Panc1 (cell line): ENCODE measurements at regions not wholly inside any gene's neighbourhood (a gene's known extent, or its start where the extent isn't known, plus 50 kb on each side); places are given as distances from the start of the nearest gene placed in this dataset.

Experiments
- ATAC-seq: fragments of 200-7000 bp; cut with Tn5 transposase; 2 replicates; pipeline ENCODE4 v1.9.1; 2020; ENCODE audit warnings: mild to moderate bottlenecking, moderate library complexity
- BruUV-seq: library from RNA; stranded (reverse); fragments of 400-500 nt; replicated peaks from 2 replicates; lab custom pipeline; 2021; lab: Mats Ljungman, UMichigan
- CTCF ChIA-PET: fragments of 300-600 bp; sonication (Branson Sonifier 250); formaldehyde crosslinking; loops from one replicate; lab custom pipeline; 2022; ENCODE audit warnings: antibody characterized with exemption; lab: Charles Lee
- POLR2A ChIA-PET: fragments of 300-600 bp; sonication (Branson Sonifier 250); formaldehyde crosslinking; loops from one replicate; lab custom pipeline; 2022; ENCODE audit warnings: antibody characterized with exemption; lab: Charles Lee
- DNase-seq: peaks from one replicate; pipeline ENCODE4 v3.0.0-alpha.2; 2010; ENCODE audit warnings: low read depth, low spot score
- H3K27ac ChIP-seq: 2 replicates; pipeline ENCODE4 v1.5.1; 2011; ENCODE audit warnings: mild to moderate bottlenecking, low read length, inconsistent platforms
- H3K27me3 ChIP-seq: fragments of 200-500 bp; sonication (Bioruptor generic); 2 replicates; pipeline ENCODE4 v1.6.0; 2014; ENCODE audit warnings: low read length, inconsistent platforms; ENCODE audit not compliant: control insufficient read depth, insufficient read depth
- H3K36me3 ChIP-seq: fragments of 200-500 bp; sonication (Bioruptor generic); 2 replicates; pipeline ENCODE4 v1.5.1; 2014; ENCODE audit warnings: inconsistent platforms, mild to moderate bottlenecking, low read length, moderate library complexity; ENCODE audit not compliant: control insufficient read depth, insufficient read depth
- H3K4me1 ChIP-seq: 2 replicates; pipeline ENCODE4 v1.5.1; 2011; ENCODE audit warnings: inconsistent platforms, mild to moderate bottlenecking, low read length, moderate library complexity; ENCODE audit not compliant: control insufficient read depth, insufficient read depth
- H3K4me3 ChIP-seq, 2 experiments: 2 replicates each; pipeline ENCODE4 v1.5.1; 2011 to 2012; ENCODE audit warnings: low read depth in 2 of 2, low read length in 2 of 2, mild to moderate bottlenecking in 2 of 2, inconsistent platforms in 1 of 2, moderate library complexity in 1 of 2
- H3K9me3 ChIP-seq: fragments of 200-500 bp; sonication (Bioruptor generic); 2 replicates; pipeline ENCODE4 v1.5.1; 2014; ENCODE audit warnings: low read depth, mild to moderate bottlenecking, inconsistent platforms, low read length, moderate library complexity; ENCODE audit not compliant: control insufficient read depth, insufficient read depth
- CTCF ChIP-seq: fragments of 450-650 bp; IDR thresholded peaks from 2 replicates; pipeline ENCODE4 v1.5.1; 2017; ENCODE audit warnings: mild to moderate bottlenecking
- POLR2AphosphoS5 ChIP-seq: IDR thresholded peaks from 2 replicates; pipeline ENCODE4 v1.6.1; 2012; ENCODE audit warnings: mild to moderate bottlenecking, low read depth, low read length, moderate library complexity
- REST ChIP-seq, 2 experiments: IDR thresholded peaks; 2 replicates each; pipeline ENCODE4 v1.6.1; 2011 to 2012; ENCODE audit warnings: low read depth in 2 of 2, control low read depth in 1 of 2, low read length in 1 of 2, mild to moderate bottlenecking in 1 of 2, moderate library complexity in 1 of 2; ENCODE audit not compliant: insufficient read depth in 1 of 2
- SIN3A ChIP-seq: IDR thresholded peaks from 2 replicates; pipeline ENCODE4 v1.6.1; 2012; ENCODE audit warnings: low read depth, mild to moderate bottlenecking, low read length, moderate library complexity, borderline replicate concordance; ENCODE audit not compliant: insufficient read depth
- TCF7L2 ChIP-seq: IDR thresholded peaks from 2 replicates; pipeline ENCODE4 v1.6.1; 2011; ENCODE audit warnings: mild to moderate bottlenecking, low read depth, low read length, inconsistent platforms
- in situ Hi-C: cut with HindIII; loops from 2 replicates; pipeline ENCODE4 v1.10.0; 2016; ENCODE audit warnings: low sequenced_read_pairs, low pct_unique_long_range_greater_than_20kb
- intact Hi-C: fragments of 100-400 bp; cut with micrococcal nuclease; formaldehyde crosslinking; loops from one replicate; pipeline ENCODE4 v1.10.0; 2022; ENCODE audit not compliant: unreplicated experiment

- no peaks in the 10 kb centered on the region for H3K27me3 ChIP-seq
- H3K4me3 ChIP-seq: no peak overlapping the region
- CTCF ChIA-PET: no interaction called here
- POLR2A ChIA-PET: no interaction called here
- no peak for ATAC-seq
- intact Hi-C loops: no loop called here
- BruUV-seq: no TSS peak
- H3K27ac ChIP-seq: no peak overlapping the region
- H3K36me3 ChIP-seq: no peaks in the 10 kb centered on the region
- H3K4me1 ChIP-seq: no peaks in the 10 kb centered on the region
- H3K9me3 ChIP-seq: no peaks in the 10 kb centered on the region
- in situ Hi-C loops: no loop called here
- TF ChIP-seq REST (IDR thresholded peaks at IDR 0.05; ENCODE audit: insufficient read depth in 1 of 2, low read depth in 2 of 2, low read length in 1 of 2): no peak
- TF ChIP-seq TCF7L2: no peak
- TF ChIP-seq CTCF: no peak
- TF ChIP-seq SIN3A: no peak
- no peak for TF ChIP-seq POLR2AphosphoS5
- no peak for DNase-seq
Observed at GRCh38 chr18:44609181-44609941, 71.3 kb upstream of the SETBP1 start.

GRCh38 chr18:44620812-44621211, 59.9 kb upstream of the SETBP1 start:
- TF ChIP-seq POLR2AphosphoS5: no peak
- no peak for TF ChIP-seq REST (IDR thresholded peaks at IDR 0.05; ENCODE audit: insufficient read depth in 1 of 2, low read depth in 2 of 2, low read length in 1 of 2)
- TF ChIP-seq TCF7L2: no peak
- no peak for TF ChIP-seq SIN3A
- TF ChIP-seq CTCF: no peak
- DNase-seq: no peak
- intact Hi-C loops (no loop called here), in situ Hi-C loops (no loop called here)
- no peak for ATAC-seq
- Histone ChIP-seq H3K4me3 (no peak overlapping the region), H3K36me3 (no peaks in the 10 kb centered on the region), H3K27ac (no peak overlapping the region), H3K9me3 (no peaks in the 10 kb centered on the region), H3K4me1 (no peaks in the 10 kb centered on the region), H3K27me3 (no peaks in the 10 kb centered on the region)
- ChIA-PET POLR2A (no interaction called here), CTCF (no interaction called here)
- no TSS peak for BruUV-seq
